OCI-LY7 (cell line): ENCODE measurements at regions not wholly inside any gene's neighbourhood (a gene's known extent, or its start where the extent isn't known, plus 50 kb on each side); places are given as distances from the start of the nearest gene placed in this dataset.

ENCODE experiments used
- EZH2phosphoT487 ChIP-seq: fragments of 200-600 bp; sonication (generic); IDR thresholded peaks from 2 replicates; pipeline ENCODE4 v1.6.1; 2018; ENCODE audit warnings: low read depth, borderline replicate concordance, mild to moderate bottlenecking, mixed run types, antibody characterized with exemption, low read length, moderate library complexity, mixed read lengths
- TF ChIP-seq, protein P1 (sequence below): fragments of 200-600 bp; sonication (generic); conservative IDR thresholded peaks from 2 replicates; pipeline ENCODE4 v1.5.1; 2014; ENCODE audit warnings: mild to moderate bottlenecking, antibody characterized with exemption, low read length, moderate library complexity, mixed read lengths

DNA sequence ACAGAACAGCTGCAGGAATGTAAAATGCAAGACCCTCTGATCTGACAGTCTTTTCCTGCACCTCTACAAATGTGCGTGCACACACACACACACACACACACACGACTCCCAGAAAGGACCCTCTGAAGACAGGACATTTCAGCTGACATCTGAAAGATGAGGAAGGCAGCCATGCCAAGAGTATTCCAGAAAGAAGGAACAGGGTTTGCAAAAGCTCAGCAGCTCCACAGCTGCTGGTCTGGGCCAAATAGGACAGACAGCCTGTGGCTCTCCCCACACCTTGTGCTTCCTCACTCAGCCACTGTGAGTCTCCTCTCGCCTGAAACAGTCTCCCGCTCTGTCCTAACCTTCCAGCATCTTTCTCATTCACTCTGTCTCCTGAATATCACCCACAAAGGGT is 189.0 kb downstream of the PALM2AKAP2 start:
- TF ChIP-seq, protein P1, sequence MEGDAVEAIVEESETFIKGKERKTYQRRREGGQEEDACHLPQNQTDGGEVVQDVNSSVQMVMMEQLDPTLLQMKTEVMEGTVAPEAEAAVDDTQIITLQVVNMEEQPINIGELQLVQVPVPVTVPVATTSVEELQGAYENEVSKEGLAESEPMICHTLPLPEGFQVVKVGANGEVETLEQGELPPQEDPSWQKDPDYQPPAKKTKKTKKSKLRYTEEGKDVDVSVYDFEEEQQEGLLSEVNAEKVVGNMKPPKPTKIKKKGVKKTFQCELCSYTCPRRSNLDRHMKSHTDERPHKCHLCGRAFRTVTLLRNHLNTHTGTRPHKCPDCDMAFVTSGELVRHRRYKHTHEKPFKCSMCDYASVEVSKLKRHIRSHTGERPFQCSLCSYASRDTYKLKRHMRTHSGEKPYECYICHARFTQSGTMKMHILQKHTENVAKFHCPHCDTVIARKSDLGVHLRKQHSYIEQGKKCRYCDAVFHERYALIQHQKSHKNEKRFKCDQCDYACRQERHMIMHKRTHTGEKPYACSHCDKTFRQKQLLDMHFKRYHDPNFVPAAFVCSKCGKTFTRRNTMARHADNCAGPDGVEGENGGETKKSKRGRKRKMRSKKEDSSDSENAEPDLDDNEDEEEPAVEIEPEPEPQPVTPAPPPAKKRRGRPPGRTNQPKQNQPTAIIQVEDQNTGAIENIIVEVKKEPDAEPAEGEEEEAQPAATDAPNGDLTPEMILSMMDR, result peak; percentile 80
- no peak for TF ChIP-seq EZH2phosphoT487
